Limb (tissue), 2 donors: ENCODE measurements at regions not wholly inside any gene's neighbourhood (a gene's known extent, or its start where the extent isn't known, plus 50 kb on each side); places are given as distances from the start of the nearest gene placed in this dataset.
"Not testable (repeated sequence)": the region's sequence is repeated elsewhere in the genome, so short reads cannot be mapped to it uniquely, and the experiment has no call there.

Experiments
- DNase-seq, 2 donors: peaks; one replicate each; pipeline ENCODE4 v3.0.0-alpha.2; 2016; ENCODE audit errors: extremely low spot score in 2 of 2

DNA sequence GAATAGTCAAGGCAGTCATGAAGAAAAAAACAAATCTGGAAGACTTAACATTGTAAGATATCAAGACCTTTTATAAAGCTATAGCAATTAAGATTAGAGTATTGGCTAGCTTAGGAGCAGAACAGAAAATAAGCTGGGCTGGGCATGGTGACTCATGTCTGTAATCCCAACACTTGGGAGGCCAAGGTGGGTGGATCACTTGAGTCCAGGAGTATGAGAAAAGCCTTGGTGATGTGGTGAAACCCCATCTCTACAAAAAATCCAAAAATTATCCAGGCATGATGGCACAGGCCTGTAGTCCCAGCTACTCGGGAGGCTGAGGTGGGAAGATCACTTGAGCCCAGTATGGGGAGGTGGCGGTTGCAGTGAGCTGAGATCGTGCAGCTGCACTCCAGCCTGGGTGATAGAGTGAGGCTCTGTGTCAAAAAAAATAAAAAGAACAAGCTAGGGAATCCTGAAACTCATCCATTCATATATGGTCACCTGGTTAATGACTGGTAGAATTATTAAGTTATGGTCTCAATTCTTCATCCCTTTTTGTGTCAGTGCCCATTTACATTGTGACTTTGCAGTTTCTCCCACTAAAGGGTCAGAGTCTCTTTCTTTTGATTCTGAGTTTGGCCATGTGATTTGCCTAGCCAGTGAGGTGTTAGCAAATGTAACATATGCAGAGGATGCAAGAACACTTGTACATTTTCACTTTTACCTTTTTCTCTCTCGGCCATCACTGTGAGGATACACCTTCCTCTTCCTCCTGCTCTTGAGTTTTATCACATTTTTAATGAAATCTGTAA is 144.6 kb upstream of the SGCD start:
- DNase-seq: no peak

DNA sequence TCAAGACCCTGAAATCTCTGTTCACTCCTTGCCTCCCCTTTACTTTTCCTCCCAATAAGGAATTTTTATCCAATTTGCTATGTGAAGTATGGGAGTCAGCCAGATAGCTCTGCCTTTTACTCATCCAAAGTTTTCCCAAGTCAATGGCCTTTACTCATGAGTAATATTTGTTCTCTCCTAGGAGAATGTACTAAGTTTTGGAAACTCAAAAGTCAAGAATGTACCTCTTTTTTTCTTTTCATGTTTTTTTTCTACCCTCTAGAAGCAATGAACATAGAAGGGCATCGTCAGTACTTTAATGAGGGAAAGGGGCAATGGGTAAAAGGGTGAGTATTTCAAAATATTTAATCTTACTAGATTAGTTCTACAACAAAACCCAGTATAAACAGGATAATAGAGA is 140.2 kb upstream of the SGCD start:
- no peak for DNase-seq

DNA sequence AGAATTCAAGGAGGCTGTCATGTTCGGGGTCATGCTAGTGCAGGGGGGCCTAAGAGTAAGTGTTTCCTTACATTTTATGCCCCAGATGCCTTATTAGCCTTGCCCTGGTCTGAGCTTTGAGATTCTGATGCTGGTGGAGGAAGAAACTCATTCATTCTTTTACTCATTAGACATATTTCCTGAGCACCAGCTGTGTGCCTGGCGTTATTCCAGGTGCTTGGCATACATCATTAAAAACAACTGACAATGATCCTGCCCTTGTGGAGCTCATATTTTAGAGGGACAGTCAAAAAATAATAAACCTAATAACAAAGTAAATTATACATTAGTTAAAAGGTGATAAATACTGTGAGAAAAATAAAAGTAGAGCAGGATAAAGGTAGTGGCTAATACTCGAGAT is 138.9 kb upstream of the SGCD start:
- DNase-seq: peak in 1 of 2 donors; percentile 5

DNA sequence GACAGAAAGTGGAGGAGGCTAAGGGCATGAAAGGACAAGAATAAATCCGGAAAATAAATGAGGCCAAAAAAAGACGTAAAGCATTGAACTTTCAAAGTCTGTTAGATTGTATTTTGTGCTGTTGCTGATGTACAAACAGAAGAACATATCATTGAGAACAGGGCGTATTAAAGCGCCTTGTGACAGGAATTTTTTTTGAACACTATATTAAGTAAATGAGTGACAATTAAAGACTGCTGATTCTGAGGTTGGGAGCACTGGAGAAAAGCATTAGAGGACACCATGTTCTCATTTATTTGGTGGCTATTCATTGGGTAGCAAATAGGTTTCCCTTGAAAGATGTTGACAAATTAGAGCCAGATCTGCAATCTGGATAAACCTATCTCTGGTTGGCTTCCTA is 137.3 kb upstream of the SGCD start:
- no peak for DNase-seq

DNA sequence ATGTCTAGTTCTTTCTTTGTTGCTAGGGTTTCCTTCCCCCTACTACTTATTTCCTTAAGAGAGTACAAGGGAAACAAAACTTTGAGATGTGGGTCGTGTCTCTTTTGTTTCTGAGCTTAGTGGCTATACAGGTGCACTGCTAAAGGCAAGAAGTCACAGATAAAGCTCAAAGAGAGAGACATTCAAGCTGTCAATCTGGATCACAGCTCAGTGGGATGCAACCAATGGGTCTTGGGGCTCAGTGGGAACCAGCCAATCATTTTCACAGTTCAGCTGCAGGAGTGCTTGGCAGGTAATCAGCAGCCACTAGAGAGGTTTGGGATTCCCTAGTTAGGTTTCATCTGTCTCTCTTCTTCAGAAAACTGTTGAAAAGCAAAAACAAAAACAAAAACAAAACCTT is 135.4 kb upstream of the SGCD start:
- no peak for DNase-seq

DNA sequence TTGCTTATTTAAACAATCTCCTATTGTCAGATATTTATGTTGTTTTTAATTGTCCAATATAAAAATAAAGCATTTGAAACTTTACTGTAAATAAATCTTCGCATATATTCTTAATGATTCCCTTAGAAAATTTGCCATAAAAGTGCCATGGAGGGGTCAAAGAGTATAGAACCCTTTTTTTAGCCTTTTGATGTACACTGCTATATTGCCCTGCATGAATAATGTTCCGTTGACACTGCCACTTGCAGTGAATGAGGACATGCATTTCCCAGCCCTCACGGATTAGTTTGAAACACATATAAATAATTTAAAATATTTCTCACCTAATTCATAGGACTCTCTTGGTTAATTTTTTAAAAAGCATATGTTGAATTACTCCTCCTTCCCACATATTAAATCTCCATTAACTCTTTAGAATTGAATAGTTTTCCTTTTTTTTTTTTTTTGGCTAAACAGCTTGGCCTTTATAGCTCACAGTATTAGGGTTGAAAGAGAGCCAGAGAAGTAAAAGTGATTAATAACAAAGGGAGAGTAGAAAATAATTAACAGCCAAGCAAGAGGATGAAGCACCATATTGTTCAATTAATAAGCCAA is 129.8 kb upstream of the SGCD start:
- no peak for DNase-seq

DNA sequence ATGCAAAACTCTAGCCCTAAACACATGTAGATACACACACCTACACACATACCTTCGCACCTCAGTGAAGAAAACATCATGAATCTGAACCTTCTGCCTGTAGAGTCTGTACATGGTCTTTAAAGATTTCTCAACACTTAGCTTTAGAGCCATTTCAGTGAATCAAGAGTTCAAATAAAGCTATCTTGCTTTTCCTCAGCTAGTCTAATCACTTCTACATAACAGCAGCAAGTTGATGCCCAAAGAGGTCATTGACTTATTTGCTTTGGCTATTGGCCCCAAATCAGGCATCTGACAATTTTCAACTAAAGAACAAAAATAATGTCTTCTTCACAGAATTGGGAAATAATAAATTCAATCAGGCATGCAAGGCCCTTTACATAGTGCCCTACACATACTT is 127.9 kb upstream of the SGCD start:
- DNase-seq: no peak

DNA sequence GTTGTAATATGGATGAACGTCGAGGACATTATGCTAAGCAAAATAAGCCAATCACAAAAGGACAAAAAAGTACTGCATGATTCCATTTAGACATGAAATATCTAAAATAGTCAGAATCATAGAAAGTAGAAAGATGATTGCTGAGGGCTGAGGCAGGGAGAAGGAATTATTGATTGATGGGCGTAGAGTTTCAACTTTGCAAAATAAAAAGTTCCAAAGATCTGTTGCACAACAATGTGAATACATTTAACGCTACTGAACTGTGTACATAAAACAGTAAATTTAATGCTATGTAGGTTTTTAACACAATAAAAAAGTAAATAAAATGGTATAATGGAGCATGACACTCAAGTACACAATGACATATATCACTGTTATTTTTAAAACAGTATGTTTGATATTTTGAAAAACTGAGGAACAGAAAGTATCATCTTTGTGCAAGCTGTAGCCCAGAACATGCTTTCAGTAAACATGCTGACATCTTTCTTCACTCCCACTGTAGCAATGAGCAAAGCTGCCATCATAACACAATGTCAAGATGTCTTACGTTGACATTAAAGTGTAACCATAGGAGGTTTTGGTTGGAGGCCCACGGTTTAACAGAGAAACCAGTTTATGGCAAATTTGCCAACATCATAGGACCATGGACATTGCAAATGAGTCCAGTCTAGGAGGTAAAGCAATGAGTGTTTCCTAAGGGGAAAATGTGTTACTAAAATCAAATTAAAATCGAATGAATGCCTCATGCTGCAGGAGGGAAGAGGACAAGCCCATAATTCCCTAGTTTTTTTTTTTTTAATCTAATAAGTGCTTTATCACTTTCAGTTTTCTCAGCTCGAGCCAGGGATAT is 125.8 kb upstream of the SGCD start:
- no peak for DNase-seq

DNA sequence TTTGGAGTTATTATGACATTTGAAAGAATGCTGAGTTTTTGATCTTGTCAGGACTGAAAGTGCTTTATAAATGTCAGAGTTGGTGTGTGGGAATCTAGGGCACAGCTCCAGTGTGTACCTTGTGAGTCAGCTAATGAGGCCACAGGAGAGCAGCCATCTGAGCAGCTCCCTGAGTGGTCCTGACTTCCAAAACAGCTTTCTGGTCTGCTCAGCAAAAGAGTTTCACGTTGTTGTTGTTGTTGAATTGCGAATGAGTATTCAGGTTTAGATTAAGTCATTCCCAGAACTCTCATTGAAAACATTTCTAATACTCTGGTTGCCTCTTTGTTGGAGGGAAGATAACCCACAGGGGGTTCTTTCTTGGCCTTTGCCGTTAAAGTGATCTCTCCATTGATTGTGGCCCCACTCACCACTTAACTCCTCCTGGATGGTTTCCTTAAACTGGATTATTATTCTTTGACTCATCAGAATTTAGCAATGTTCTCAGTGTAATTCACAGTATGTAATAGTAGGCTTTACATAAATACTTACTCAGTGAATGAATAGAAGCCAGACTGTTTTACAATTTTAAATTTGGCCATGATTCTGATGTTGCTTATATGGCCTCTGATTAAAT is 125.1 kb upstream of the SGCD start:
- DNase-seq: no peak

DNA sequence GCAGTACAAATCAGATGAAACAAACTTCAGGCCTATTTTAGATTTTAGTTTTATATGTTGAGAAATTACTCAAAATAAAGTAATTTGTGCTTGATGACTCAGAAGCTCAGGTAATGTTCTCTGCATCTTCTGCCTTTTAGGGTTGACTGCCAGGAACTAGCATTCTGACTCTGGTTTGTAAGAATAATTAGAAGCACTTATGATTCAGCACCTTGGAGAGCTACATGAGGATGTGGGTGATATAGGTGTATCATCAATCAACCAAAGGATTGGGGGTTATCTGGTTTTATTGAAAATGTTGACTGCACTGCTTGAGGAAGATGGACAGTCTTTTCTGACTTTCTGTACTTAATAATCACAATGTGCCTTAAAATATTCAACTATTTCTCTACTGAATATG is 118.7 kb upstream of the SGCD start:
- no peak for DNase-seq

DNA sequence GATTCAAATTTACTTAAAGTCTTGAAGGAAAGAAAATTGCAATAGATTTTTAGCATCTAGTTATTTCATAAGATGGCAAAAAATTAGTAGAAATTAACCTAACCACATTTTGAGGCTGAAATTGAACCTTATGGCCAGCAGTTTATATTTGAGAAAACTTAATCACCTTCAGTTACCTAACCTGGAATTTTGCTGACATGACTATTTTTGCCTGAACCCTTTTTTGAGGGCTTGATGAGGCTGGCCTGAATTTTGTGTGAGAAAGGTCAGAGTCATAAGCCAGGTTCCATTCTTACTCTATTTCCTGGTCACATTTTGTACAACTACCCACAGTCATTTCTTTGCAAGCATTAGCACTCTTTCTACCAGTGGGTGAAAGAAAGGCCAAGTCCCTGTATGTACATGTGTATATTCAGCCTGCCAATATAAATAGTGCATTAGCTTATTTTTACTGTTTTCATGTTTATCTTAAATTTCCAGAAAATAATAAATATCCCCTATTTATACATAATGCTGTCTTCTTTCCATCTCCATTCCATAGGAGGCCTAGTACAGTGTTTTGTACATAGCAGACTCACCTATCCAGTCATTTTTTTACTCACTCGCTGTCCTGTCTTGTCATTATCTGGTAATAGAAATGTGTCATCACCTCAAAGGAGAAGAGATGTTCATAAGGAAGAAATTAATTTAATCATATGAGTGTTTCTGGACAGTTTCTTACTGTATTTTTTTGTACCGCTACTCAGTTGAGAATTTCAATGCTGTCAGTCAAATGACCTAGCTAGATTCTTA is 108.4 kb upstream of the SGCD start:
- no peak for DNase-seq

DNA sequence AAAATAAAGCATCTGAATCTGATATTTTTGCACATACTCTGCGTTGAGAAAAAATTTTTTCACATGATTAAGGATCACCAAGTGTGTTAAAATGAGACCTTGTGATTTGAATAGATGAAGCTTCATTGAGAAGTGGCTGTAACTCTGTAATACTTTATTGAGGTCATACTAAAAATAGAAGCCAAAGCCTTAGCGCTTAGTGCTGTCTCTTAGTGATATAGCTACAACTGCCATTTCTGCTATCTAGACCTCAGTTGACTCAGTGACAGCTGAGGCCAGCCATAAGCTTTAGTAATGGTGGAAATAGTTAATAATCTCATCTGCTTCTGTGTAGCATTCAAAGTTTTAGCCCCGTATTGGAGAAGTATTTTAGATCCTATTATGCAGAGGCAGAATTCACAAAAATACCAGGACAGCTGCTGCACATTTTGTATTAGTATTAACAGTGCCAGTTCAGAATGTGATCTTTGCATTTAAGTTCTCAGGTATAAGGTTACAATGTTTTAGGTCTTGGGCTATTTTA is 107.4 kb upstream of the SGCD start:
- peak in 1 of 2 donors; percentile 27 for DNase-seq

DNA sequence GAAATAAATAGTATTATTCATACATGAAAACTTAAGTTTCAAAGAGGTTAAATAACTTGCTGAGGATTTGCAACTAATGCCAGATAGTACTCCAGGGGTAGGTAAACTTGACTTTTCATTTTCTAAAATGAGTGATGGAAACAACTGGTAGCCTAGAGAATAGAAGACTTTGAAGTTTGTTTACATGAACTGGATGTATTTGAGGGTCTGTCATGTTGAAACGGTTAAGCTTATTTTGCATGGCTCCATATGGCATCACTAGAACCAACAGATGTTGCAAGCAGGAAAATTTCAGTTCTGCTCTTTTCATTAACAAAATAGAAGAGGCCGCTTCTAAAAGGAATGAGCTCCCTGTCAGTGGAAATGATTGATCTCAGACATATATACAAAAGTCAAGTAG is 105.1 kb upstream of the SGCD start:
- peak in 1 of 2 donors; percentile 76 for DNase-seq

DNA sequence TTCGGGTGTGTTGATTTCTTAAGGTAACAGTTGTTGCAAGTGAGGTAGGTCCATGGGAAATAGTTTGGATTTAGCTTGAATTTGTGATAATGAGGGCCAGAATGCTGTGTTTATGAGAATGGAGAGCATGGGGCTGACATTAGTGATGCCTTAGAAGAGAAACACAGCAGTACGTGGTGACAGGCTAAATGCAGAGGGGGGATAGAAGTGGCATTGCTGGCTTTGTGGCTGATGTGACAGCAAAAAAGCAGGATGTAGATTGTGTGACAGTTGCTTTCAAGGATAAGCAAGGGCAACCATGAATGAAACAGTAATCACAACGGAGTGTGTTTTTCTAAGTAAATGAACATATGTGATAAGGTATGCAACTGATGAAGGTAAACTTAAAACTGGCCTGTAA is 103.4 kb upstream of the SGCD start:
- DNase-seq: no peak

DNA sequence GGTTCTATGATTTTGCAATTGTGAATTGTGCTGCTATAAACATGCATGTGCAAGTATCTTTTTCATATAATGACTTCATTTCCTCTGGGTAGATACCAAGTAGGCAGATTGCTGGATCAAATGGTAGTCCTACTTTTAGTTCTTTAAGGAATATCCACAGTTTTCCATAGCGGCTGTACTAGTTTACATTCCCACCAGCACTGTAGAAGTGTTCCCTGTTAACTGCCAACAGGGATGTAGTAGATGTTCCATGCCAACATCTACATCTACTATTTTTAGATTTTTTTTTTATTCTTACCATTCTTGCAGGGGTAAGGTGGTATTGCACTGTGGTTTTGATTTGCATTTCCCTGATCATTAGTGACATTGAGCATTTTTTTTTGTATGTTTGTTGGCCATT is 100.5 kb upstream of the SGCD start:
- DNase-seq: not testable (repeated sequence)

DNA sequence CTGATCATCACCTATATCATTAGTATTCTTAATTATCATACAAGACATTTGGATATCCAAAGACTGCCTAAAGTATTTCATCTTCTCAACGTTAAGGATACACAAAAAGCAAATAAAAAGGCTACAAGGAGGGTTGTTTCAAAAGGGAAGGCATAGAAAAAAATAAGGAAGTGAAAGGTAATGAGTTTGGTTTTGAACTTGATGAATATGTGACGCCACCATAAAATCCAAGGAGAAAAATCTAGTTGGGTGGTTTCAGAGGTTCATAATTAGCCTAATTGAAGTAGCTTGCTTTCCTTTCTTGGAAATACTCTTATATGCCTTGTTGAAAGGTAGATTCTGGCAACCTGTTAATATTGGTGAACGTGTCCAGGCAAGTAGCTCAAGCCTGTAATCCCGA is 96.1 kb upstream of the SGCD start:
- DNase-seq: no peak

DNA sequence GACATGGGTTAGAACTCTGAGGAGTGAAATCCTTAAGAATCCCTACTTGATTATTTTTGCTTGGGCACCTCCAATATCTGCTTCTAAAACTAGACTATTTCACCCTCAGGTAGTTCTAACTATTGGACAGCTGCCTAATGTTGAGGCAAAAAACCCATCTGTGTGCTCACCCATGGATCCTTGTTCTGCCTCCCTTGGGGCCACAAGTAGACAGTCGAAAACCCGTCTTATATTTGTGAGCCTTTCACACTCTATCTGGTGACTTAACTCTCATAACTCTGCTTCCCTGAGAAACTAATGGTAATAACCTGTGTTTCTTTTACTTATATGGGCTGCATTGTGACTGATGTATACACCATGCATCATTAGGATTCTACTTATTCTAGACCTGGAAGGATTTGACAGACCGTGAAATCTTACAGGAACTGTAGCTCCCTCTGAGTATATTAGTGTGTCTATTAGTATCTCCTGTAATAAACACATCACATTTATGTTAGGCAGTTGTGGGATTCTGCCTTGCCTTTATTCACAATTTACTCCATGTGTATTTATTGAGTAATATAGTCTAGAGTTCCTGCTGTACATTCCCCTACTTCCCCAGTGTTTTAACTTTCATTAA is 94.6 kb upstream of the SGCD start:
- no peak for DNase-seq

DNA sequence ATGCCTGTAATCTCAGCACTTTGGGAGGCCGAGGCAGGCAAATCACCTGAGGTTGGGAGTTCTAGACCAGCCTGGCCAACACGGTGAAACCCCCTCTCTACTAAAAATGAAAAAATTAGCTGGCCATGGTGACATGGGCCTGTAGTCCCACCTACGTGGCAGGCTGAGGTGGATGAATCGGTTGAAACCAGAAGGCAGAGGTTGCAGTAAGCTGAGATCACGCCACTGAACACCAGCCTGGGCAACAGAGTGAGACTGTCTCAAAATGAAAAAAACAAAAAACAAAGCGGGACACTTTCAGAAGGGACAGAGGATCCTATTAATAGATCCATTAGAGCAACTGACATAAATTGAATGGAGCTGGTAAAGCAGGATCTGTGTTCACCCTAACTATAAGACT is 89.6 kb upstream of the SGCD start:
- no peak for DNase-seq

DNA sequence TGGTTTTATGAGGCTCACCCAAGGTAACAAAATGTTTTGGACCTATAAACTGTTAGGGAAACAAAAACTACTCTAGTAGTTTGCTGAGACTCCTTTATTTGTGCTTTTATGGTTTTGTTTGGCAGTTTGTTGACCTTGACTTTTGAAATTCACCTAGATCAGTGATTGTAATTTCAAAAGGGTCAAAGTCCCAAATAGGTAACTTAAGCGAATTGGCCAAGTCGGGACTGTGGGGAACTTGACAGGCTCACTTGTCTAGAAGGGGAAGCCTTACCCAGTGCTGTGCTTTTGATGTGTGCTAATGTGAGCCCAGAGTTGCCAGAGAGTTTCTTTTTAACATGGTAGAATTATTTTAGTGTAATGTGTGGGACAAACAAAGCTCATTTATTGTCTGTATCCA is 87.2 kb upstream of the SGCD start:
- no peak for DNase-seq

DNA sequence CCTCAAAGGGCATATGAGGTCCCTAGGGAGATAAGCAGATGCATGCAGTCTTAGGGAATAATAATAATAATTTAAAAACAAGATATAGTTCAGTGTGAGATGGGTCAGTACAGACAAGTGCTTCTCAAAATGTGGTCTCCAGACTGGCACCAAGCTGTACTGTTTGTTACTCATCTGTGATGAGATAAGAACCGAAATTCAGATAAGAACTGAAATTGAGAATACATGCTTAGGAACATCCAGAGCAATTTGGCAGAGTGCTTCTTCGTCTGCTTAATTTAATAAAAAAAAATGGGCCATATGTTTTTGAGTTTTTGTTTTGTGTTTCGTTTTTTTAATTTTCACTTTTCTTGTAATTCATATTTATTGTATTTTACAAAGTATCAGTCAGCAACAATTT is 86.5 kb upstream of the SGCD start:
- DNase-seq: no peak

DNA sequence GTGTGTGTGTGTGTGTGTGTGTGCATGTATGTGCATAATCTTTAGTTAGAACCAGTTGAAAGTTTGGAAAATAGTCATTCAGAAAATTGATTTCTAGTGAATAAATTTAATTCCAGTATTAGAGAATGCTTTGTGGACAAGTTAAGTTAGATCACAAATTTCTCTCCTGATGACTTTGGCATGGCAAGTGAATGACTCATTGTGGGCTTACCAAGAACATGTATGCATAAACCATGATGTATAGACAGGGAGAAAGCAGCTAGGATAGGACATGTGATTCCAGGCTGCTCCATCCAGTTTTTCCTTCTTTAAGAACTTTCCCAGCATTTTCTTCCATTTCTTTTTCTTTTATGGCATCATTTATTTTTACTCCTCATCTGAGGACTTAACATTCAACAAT is 85.7 kb upstream of the SGCD start:
- no peak for DNase-seq
